SU-DHL-6 (cell line): ENCODE measurements at regions not wholly inside any gene's neighbourhood (a gene's known extent, or its start where the extent isn't known, plus 50 kb on each side); places are given as distances from the start of the nearest gene placed in this dataset.

Source experiments
- EZH2phosphoT487 ChIP-seq: fragments of 200-600 bp; sonication (generic), shearing (Covaris generic); conservative IDR thresholded peaks from 2 replicates; pipeline ENCODE4 v1.6.1; 2018; ENCODE audit warnings: mild to moderate bottlenecking, antibody characterized with exemption, low read length, moderate library complexity, mixed read lengths
- TF ChIP-seq, protein P1 (sequence below): fragments of 200-600 bp; sonication (generic); IDR thresholded peaks from one replicate; pipeline ENCODE4 v1.5.1; 2017; ENCODE audit warnings: antibody characterized with exemption, mild to moderate bottlenecking, low read length, moderate library complexity; ENCODE audit not compliant: insufficient read depth, poor library complexity, severe bottlenecking

GRCh38 chr5:32990593-32991420 is 279.7 kb downstream of the NPR3 start:
- TF ChIP-seq, protein P1, sequence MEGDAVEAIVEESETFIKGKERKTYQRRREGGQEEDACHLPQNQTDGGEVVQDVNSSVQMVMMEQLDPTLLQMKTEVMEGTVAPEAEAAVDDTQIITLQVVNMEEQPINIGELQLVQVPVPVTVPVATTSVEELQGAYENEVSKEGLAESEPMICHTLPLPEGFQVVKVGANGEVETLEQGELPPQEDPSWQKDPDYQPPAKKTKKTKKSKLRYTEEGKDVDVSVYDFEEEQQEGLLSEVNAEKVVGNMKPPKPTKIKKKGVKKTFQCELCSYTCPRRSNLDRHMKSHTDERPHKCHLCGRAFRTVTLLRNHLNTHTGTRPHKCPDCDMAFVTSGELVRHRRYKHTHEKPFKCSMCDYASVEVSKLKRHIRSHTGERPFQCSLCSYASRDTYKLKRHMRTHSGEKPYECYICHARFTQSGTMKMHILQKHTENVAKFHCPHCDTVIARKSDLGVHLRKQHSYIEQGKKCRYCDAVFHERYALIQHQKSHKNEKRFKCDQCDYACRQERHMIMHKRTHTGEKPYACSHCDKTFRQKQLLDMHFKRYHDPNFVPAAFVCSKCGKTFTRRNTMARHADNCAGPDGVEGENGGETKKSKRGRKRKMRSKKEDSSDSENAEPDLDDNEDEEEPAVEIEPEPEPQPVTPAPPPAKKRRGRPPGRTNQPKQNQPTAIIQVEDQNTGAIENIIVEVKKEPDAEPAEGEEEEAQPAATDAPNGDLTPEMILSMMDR, result no peak
- no peak for TF ChIP-seq EZH2phosphoT487
